ENCODE measurements at regions not wholly inside any gene's neighbourhood (a gene's known extent, or its start where the extent isn't known, plus 50 kb on each side); places are given as distances from the start of the nearest gene placed in this dataset.

- TF ChIP-seq CTCF (IDR thresholded peaks at IDR 0.05; ENCODE audit: control extremely low read depth, extremely low read depth, low read depth, missing control alignments) = no peak
- ChIA-PET CTCF (no interaction called here), POLR2A (no interaction called here)
- no peak for DNase-seq (ENCODE audit: extremely low spot score)
These were observed 314.0 kb upstream of the ID2 start for GRCh38 chr2:8367833-8368232.

GRCh38 chr2:8368463-8368862 lies 313.4 kb upstream of the ID2 start:
- ChIA-PET CTCF (no interaction called here), POLR2A (no interaction called here)
- TF ChIP-seq CTCF (IDR thresholded peaks at IDR 0.05; ENCODE audit: control extremely low read depth, extremely low read depth, low read depth, missing control alignments) = no peak
- DNase-seq (ENCODE audit: extremely low spot score) = peak; percentile 43

GRCh38 chr2:8369522-8369921 lies 312.3 kb upstream of the ID2 start:
- DNase-seq (ENCODE audit: extremely low spot score) = no peak
- CTCF ChIA-PET = no interaction called here
- no peak for TF ChIP-seq CTCF (IDR thresholded peaks at IDR 0.05; ENCODE audit: control extremely low read depth, extremely low read depth, low read depth, missing control alignments)
- POLR2A ChIA-PET = no interaction called here

GRCh38 chr2:8370258-8370802 lies 311.5 kb upstream of the ID2 start:
- ChIA-PET CTCF (interaction anchor here (1.5 kb wide), 1 partner anchor 10 kb away, joined by 3 read pairs; no protein-coding TSS in a partner anchor), POLR2A (no interaction called here)
- no peak for TF ChIP-seq CTCF (IDR thresholded peaks at IDR 0.05; ENCODE audit: control extremely low read depth, extremely low read depth, low read depth, missing control alignments)
- DNase-seq (ENCODE audit: extremely low spot score) = no peak

- DNase-seq (ENCODE audit: extremely low spot score) = no peak
- CTCF ChIA-PET = interaction anchor here (1.5 kb wide), 1 partner anchor 9 kb away, joined by 3 read pairs; no protein-coding TSS in a partner anchor
- TF ChIP-seq CTCF (IDR thresholded peaks at IDR 0.05; ENCODE audit: control extremely low read depth, extremely low read depth, low read depth, missing control alignments) = no peak
- POLR2A ChIA-PET = no interaction called here
These were observed 310.2 kb upstream of the ID2 start for GRCh38 chr2:8371653-8372052.

- ChIA-PET POLR2A (no interaction called here), CTCF (no interaction called here)
- no peak for TF ChIP-seq CTCF (IDR thresholded peaks at IDR 0.05; ENCODE audit: control extremely low read depth, extremely low read depth, low read depth, missing control alignments)
- DNase-seq (ENCODE audit: extremely low spot score) = no peak
These were observed 307.1 kb upstream of the ID2 start for GRCh38 chr2:8374782-8375181.
